Neural cell (in vitro differentiated cells): ENCODE measurements at regions not wholly inside any gene's neighbourhood (a gene's known extent, or its start where the extent isn't known, plus 50 kb on each side); places are given as distances from the start of the nearest gene placed in this dataset.

Experiments used
- H2AFZ ChIP-seq: fragments of 200-600, 300-800 bp; sonication (generic), shearing (Covaris generic); 2 replicates; pipeline ENCODE4 v1.6.0; 2014; ENCODE audit warnings: low read depth, mild to moderate bottlenecking, antibody characterized with exemption, low read length, moderate library complexity
- H3F3A ChIP-seq: fragments of 200-600 bp; shearing (Covaris generic); 2 replicates; pipeline ENCODE4 v1.6.1; 2016; ENCODE audit warnings: mild to moderate bottlenecking, moderate library complexity, mixed read lengths, antibody characterized with exemption, low read length; ENCODE audit not compliant: insufficient read depth, poor library complexity, severe bottlenecking
- H3K27ac ChIP-seq: fragments of 200-600, 300-800 bp; sonication (generic), shearing (Covaris generic); 2 replicates; pipeline ENCODE4 v1.5.1; 2014; ENCODE audit warnings: mild to moderate bottlenecking, low read length, moderate library complexity
- H3K27me3 ChIP-seq: fragments of 300-800, 200-600 bp; sonication (generic), shearing (Covaris generic); 2 replicates; pipeline ENCODE4 v1.6.0; 2014; ENCODE audit warnings: mild to moderate bottlenecking, low read depth, low read length, moderate library complexity; ENCODE audit not compliant: insufficient read depth
- H3K36me3 ChIP-seq: fragments of 300-800, 200-600 bp; sonication (generic), shearing (Covaris generic); 2 replicates; pipeline ENCODE4 v1.5.1; 2014; ENCODE audit warnings: mild to moderate bottlenecking, antibody characterized with exemption, low read length, moderate library complexity; ENCODE audit not compliant: insufficient read depth
- H3K4me2 ChIP-seq: fragments of 300-800, 200-600 bp; sonication (generic), shearing (Covaris generic); 2 replicates; pipeline ENCODE4 v1.6.0; 2014; ENCODE audit warnings: mild to moderate bottlenecking, low read length
- H3K4me3 ChIP-seq: fragments of 300-800, 200-600 bp; sonication (generic), shearing (Covaris generic); 2 replicates; pipeline ENCODE4 v1.5.1; 2014; ENCODE audit warnings: mild to moderate bottlenecking, low read length, moderate library complexity
- H3K79me2 ChIP-seq: fragments of 200-600 bp; shearing (Covaris generic); replicated peaks from 2 replicates; pipeline ENCODE4 v1.6.0; 2014; ENCODE audit warnings: mild to moderate bottlenecking, low read length, moderate library complexity; ENCODE audit not compliant: insufficient read depth
- H3K9ac ChIP-seq: fragments of 300-800, 200-600 bp; sonication (generic), shearing (Covaris generic); 2 replicates; pipeline ENCODE4 v1.6.1; 2016; ENCODE audit warnings: mild to moderate bottlenecking, low read length, mixed read lengths
- H3K9me2 ChIP-seq: fragments of 200-600 bp; shearing (Covaris generic); 2 replicates; pipeline ENCODE4 v1.6.1; 2016; ENCODE audit warnings: mild to moderate bottlenecking, low read length, mixed read lengths; ENCODE audit not compliant: insufficient read depth
- H3K9me3 ChIP-seq: fragments of 200-600, 300-800 bp; sonication (generic), shearing (Covaris generic); 2 replicates; pipeline ENCODE4 v1.6.1; 2016; ENCODE audit warnings: mild to moderate bottlenecking, mixed run types, low read length, moderate library complexity, mixed read lengths
- H4K20me1 ChIP-seq: fragments of 200-600 bp; shearing (Covaris generic); 2 replicates; pipeline ENCODE4 v1.6.1; 2016; ENCODE audit warnings: mild to moderate bottlenecking, mixed run types; ENCODE audit not compliant: insufficient read depth
- EP300 ChIP-seq: fragments of 450-650 bp; conservative IDR thresholded peaks from 2 replicates; pipeline ENCODE4 v1.6.1; 2014; ENCODE audit warnings: antibody characterized with exemption, mild to moderate bottlenecking, moderate library complexity; ENCODE audit not compliant: poor library complexity, severe bottlenecking
- EZH2 ChIP-seq: fragments of 200-600, 300-800 bp; shearing (Covaris generic), sonication (generic); IDR thresholded peaks from 2 replicates; pipeline ENCODE4 v1.6.1; 2014; ENCODE audit warnings: antibody characterized with exemption, low read length, borderline replicate concordance, mild to moderate bottlenecking; ENCODE audit not compliant: insufficient read depth, poor library complexity, severe bottlenecking
- MXI1 ChIP-seq: fragments of 450-650 bp; conservative IDR thresholded peaks from 2 replicates; pipeline ENCODE4 v1.6.1; 2014; ENCODE audit warnings: antibody characterized with exemption, mild to moderate bottlenecking; ENCODE audit not compliant: poor library complexity, severe bottlenecking
- POLR2AphosphoS5 ChIP-seq: IDR thresholded peaks from 2 replicates; pipeline ENCODE4 v1.6.1; 2012
- RAD21 ChIP-seq: fragments of 450-650 bp; conservative IDR thresholded peaks from 2 replicates; pipeline ENCODE4 v1.6.1; 2014; ENCODE audit warnings: antibody characterized with exemption, mild to moderate bottlenecking, moderate library complexity
- SMC3 ChIP-seq: fragments of 450-650 bp; conservative IDR thresholded peaks from 2 replicates; pipeline ENCODE4 v1.6.1; 2014; ENCODE audit warnings: antibody characterized with exemption, mild to moderate bottlenecking, moderate library complexity; ENCODE audit not compliant: poor library complexity
- TAF1 ChIP-seq: IDR thresholded peaks from 2 replicates; pipeline ENCODE4 v1.6.1; 2012; ENCODE audit warnings: low read depth
- TF ChIP-seq, protein P1 (sequence below): fragments of 450-650 bp; IDR thresholded peaks from 2 replicates; pipeline ENCODE4 v1.5.1; 2014; ENCODE audit warnings: antibody characterized with exemption, mild to moderate bottlenecking, moderate library complexity; ENCODE audit not compliant: poor library complexity, severe bottlenecking
- TF ChIP-seq, protein P2 (sequence below): IDR thresholded peaks from 2 replicates; pipeline ENCODE4 v1.6.1; 2012; ENCODE audit warnings: borderline replicate concordance

DNA sequence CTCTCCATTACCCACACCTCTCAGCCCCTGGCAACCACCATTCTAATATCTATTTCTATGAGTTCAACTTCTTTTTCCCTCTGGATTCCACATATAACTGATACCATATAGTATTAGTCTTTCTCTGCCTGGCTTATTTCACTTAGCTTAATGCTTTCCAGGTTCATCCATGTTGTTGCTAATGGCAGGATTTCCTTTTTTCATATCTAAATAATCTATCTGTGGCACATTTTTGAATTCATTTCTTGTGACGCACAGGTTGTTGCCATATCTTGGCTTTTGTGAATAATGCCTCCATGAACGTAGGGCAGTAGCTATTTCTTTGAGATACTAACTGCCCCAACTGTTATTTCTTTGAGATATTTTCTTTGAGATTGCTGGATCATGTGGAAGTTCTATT is 235.6 kb downstream of the SPRY2 start:
- no peaks in the 10 kb centered on the region for H3K27me3 ChIP-seq
- no peaks in the 10 kb centered on the region for H3F3A ChIP-seq
- no peak overlapping the region for H3K27ac ChIP-seq
- H3K9me2 ChIP-seq: no peaks in the 10 kb centered on the region
- H3K4me2 ChIP-seq: no peak overlapping the region
- H3K9me3 ChIP-seq: no peaks in the 10 kb centered on the region
- TF ChIP-seq TAF1 (no peak), POLR2AphosphoS5 (no peak)
- H3K4me3 ChIP-seq: no peak overlapping the region
- no peaks in the 10 kb centered on the region for H3K36me3 ChIP-seq
- no peak overlapping the region for H2AFZ ChIP-seq
- no peaks in the 10 kb centered on the region for H4K20me1 ChIP-seq
- no peaks in the 10 kb centered on the region for H3K79me2 ChIP-seq
- H3K9ac ChIP-seq: no peak overlapping the region

DNA sequence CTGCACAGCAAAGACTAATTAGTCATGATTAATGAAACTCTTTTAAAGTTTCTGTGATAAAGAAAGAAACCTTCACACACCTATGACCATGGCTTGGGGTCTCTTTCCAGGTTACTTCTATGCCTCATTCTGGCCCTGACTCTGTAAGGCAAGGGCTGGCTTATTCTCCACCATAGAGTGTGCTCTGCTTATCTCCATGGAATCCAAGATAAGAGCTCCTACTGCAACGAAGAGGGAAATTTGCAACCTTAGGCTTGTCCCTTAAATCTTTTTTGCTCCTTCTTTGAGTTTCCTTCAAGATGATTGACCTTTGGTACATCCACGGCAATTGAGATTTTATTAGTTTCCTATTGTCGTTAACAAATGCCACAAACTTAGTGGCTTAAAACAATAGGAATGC is 239.9 kb downstream of the SPRY2 start:
- Histone ChIP-seq H3K27me3 (no peaks in the 10 kb centered on the region), H3K9me3 (no peaks in the 10 kb centered on the region), H3K27ac (no peak overlapping the region), H3K4me2 (no peak overlapping the region), H3K36me3 (no peaks in the 10 kb centered on the region), H2AFZ (no peak overlapping the region), H3K9ac (no peak overlapping the region), H3K79me2 (no peaks in the 10 kb centered on the region), H3K4me3 (no peak overlapping the region), H3F3A (no peaks in the 10 kb centered on the region), H3K9me2 (no peaks in the 10 kb centered on the region), H4K20me1 (no peaks in the 10 kb centered on the region)
- TF ChIP-seq EZH2 (no peak), MXI1 (no peak), EP300 (no peak), TAF1 (no peak), SMC3 (no peak), POLR2AphosphoS5 (no peak), RAD21 (no peak)
- TF ChIP-seq, protein P1, sequence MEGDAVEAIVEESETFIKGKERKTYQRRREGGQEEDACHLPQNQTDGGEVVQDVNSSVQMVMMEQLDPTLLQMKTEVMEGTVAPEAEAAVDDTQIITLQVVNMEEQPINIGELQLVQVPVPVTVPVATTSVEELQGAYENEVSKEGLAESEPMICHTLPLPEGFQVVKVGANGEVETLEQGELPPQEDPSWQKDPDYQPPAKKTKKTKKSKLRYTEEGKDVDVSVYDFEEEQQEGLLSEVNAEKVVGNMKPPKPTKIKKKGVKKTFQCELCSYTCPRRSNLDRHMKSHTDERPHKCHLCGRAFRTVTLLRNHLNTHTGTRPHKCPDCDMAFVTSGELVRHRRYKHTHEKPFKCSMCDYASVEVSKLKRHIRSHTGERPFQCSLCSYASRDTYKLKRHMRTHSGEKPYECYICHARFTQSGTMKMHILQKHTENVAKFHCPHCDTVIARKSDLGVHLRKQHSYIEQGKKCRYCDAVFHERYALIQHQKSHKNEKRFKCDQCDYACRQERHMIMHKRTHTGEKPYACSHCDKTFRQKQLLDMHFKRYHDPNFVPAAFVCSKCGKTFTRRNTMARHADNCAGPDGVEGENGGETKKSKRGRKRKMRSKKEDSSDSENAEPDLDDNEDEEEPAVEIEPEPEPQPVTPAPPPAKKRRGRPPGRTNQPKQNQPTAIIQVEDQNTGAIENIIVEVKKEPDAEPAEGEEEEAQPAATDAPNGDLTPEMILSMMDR: no peak
- TF ChIP-seq, protein P2, sequence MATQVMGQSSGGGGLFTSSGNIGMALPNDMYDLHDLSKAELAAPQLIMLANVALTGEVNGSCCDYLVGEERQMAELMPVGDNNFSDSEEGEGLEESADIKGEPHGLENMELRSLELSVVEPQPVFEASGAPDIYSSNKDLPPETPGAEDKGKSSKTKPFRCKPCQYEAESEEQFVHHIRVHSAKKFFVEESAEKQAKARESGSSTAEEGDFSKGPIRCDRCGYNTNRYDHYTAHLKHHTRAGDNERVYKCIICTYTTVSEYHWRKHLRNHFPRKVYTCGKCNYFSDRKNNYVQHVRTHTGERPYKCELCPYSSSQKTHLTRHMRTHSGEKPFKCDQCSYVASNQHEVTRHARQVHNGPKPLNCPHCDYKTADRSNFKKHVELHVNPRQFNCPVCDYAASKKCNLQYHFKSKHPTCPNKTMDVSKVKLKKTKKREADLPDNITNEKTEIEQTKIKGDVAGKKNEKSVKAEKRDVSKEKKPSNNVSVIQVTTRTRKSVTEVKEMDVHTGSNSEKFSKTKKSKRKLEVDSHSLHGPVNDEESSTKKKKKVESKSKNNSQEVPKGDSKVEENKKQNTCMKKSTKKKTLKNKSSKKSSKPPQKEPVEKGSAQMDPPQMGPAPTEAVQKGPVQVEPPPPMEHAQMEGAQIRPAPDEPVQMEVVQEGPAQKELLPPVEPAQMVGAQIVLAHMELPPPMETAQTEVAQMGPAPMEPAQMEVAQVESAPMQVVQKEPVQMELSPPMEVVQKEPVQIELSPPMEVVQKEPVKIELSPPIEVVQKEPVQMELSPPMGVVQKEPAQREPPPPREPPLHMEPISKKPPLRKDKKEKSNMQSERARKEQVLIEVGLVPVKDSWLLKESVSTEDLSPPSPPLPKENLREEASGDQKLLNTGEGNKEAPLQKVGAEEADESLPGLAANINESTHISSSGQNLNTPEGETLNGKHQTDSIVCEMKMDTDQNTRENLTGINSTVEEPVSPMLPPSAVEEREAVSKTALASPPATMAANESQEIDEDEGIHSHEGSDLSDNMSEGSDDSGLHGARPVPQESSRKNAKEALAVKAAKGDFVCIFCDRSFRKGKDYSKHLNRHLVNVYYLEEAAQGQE: no peak

DNA sequence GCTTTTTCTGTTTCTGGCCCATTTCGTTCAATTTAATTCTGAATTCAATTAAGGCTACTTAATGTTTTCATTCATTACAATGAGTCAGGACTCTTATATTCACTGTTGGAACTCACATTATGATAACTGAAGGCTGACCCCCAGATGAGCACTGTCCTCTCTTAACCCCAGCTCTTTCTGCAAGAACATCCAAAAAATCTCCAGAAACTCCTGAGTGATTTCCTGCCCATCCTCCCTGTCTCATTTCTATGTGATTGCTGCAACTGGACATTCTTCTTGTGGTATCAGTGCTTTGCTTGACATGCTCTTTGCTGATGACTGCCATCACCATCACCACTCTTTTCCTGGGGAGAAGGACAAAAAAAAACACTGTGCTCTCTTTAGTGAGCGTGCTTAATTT is 240.3 kb downstream of the SPRY2 start:
- Histone ChIP-seq H4K20me1 (no peaks in the 10 kb centered on the region), H3K4me3 (no peak overlapping the region), H3K9me3 (no peaks in the 10 kb centered on the region), H3K27me3 (no peaks in the 10 kb centered on the region), H2AFZ (no peak overlapping the region), H3K79me2 (no peaks in the 10 kb centered on the region), H3K9ac (no peak overlapping the region), H3K9me2 (no peaks in the 10 kb centered on the region), H3K36me3 (no peaks in the 10 kb centered on the region), H3F3A (no peaks in the 10 kb centered on the region), H3K27ac (no peak overlapping the region), H3K4me2 (no peak overlapping the region)
- TF ChIP-seq EZH2 (no peak), POLR2AphosphoS5 (no peak), TAF1 (no peak), SMC3 (no peak), EP300 (no peak), MXI1 (no peak), RAD21 (no peak)
- TF ChIP-seq, protein P1: no peak
- TF ChIP-seq, protein P2: no peak
